Panc1 (cell line): ENCODE measurements at regions not wholly inside any gene's neighbourhood (a gene's known extent, or its start where the extent isn't known, plus 50 kb on each side); places are given as distances from the start of the nearest gene placed in this dataset.

Source experiments
- POLR2AphosphoS5 ChIP-seq: IDR thresholded peaks from 2 replicates; pipeline ENCODE4 v1.6.1; 2012; ENCODE audit warnings: mild to moderate bottlenecking, low read depth, low read length, moderate library complexity
- REST ChIP-seq, 2 experiments: IDR thresholded peaks; 2 replicates each; pipeline ENCODE4 v1.6.1; 2011 to 2012; ENCODE audit warnings: low read depth in 2 of 2, control low read depth in 1 of 2, low read length in 1 of 2, mild to moderate bottlenecking in 1 of 2, moderate library complexity in 1 of 2; ENCODE audit not compliant: insufficient read depth in 1 of 2
- SIN3A ChIP-seq: IDR thresholded peaks from 2 replicates; pipeline ENCODE4 v1.6.1; 2012; ENCODE audit warnings: low read depth, mild to moderate bottlenecking, low read length, moderate library complexity, borderline replicate concordance; ENCODE audit not compliant: insufficient read depth
- TF ChIP-seq, protein P1 (sequence below): fragments of 450-650 bp; IDR thresholded peaks from 2 replicates; pipeline ENCODE4 v1.5.1; 2017; ENCODE audit warnings: mild to moderate bottlenecking

DNA sequence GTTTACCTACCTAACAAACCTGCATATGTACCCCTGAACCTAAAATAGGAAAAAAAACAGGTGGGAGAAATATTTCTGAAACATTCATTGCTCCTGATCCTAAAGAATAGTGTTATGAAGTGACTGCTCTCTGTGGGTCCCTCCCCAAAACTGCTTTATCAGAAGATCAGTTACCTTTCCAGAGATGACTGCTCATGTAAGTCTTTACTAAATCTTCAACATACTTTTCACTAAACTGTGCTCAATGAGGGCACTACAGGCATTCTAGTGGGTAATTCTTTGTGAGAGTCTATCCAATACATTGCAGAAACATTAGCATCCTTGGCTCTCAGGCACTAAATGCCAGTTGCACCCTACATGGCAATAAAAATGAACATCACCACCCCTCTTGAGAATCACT lies 189.3 kb upstream of the STK17B start:
- TF ChIP-seq, protein P1, sequence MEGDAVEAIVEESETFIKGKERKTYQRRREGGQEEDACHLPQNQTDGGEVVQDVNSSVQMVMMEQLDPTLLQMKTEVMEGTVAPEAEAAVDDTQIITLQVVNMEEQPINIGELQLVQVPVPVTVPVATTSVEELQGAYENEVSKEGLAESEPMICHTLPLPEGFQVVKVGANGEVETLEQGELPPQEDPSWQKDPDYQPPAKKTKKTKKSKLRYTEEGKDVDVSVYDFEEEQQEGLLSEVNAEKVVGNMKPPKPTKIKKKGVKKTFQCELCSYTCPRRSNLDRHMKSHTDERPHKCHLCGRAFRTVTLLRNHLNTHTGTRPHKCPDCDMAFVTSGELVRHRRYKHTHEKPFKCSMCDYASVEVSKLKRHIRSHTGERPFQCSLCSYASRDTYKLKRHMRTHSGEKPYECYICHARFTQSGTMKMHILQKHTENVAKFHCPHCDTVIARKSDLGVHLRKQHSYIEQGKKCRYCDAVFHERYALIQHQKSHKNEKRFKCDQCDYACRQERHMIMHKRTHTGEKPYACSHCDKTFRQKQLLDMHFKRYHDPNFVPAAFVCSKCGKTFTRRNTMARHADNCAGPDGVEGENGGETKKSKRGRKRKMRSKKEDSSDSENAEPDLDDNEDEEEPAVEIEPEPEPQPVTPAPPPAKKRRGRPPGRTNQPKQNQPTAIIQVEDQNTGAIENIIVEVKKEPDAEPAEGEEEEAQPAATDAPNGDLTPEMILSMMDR: no peak
- no peak for TF ChIP-seq POLR2AphosphoS5
- TF ChIP-seq REST (IDR thresholded peaks at IDR 0.05; ENCODE audit: insufficient read depth in 1 of 2, low read depth in 2 of 2, low read length in 1 of 2): no peak
- no peak for TF ChIP-seq SIN3A
